Activated B cell treated with CpG ODN at 0.5 μM for 24 hours (primary cell): ENCODE measurements at regions not wholly inside any gene's neighbourhood (a gene's known extent, or its start where the extent isn't known, plus 50 kb on each side); places are given as distances from the start of the nearest gene placed in this dataset.

Source experiments
- ATAC-seq: fragments of 200-7000 bp; cut with Tn5 transposase; one replicate; pipeline ENCODE4 v1.10.0; 2021; ENCODE audit warnings: low read depth, mild to moderate bottlenecking, moderate library complexity
- CTCF ChIA-PET: fragments of 350-600 bp; sonication (Branson Sonifier 250); formaldehyde crosslinking; loops from one replicate; lab custom pipeline; 2021; ENCODE audit warnings: antibody characterized with exemption; lab: Charles Lee
- POLR2A ChIA-PET: fragments of 350-600 bp; sonication (Branson Sonifier 250); formaldehyde crosslinking; loops from one replicate; lab custom pipeline; 2021; ENCODE audit warnings: antibody characterized with exemption; lab: Charles Lee
- DNase-seq: peaks from one replicate; pipeline ENCODE4 v3.0.0; 2022
- H3K27ac Mint-ChIP-seq: one replicate; pipeline ENCODE4 v1.8.0; 2020; ENCODE audit warnings: mixed read lengths
- H3K27me3 Mint-ChIP-seq: one replicate; pipeline ENCODE4 v1.8.0; 2021; ENCODE audit warnings: mixed read lengths
- H3K36me3 Mint-ChIP-seq: one replicate; pipeline ENCODE4 v1.8.0; 2021; ENCODE audit warnings: low read depth, mixed read lengths
- H3K4me1 Mint-ChIP-seq: one replicate; pipeline ENCODE4 v1.8.0; 2021; ENCODE audit warnings: mixed read lengths
- H3K4me3 Mint-ChIP-seq: one replicate; pipeline ENCODE4 v1.8.0; 2020; ENCODE audit warnings: mild to moderate bottlenecking, mixed read lengths
- H3K9me3 Mint-ChIP-seq: one replicate; pipeline ENCODE4 v1.8.0; 2020; ENCODE audit warnings: mixed read lengths
- intact Hi-C: fragments of 100-400 bp; cut with micrococcal nuclease; formaldehyde crosslinking; loops from one replicate; pipeline ENCODE4 v1.15.1; 2024
- TF ChIP-seq, protein P1 (sequence below): fragments of 200-600 bp; IDR thresholded peaks from one replicate; pipeline ENCODE4 v1.8.0; 2022; ENCODE audit warnings: antibody characterized with exemption, mild to moderate bottlenecking

DNA sequence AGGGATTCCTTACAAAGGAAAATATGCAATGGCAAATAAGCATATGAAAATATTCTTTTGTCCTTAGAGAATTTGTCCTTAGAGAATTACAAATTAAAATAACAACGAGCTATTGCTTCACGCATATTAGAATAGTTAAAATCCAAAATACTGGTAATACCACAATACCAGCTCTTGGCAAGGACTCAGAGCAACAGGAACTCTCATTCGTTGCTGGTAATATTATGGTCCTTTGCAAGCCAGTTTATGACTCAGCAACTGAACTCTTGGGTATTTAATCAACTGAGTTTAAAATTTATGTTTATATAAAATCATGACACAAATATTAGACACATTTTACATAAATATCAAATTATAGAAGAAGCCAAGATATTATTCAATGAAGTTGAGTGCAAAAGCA lies 1730.4 kb downstream of the SI start:
- intact Hi-C loops, result no loop called here
- Mint-ChIP-seq H3K4me3 (no peak overlapping the region), H3K27me3 (no peaks in the 10 kb centered on the region), H3K27ac (no peak overlapping the region), H3K4me1 (no peaks in the 10 kb centered on the region), H3K9me3 (peaks cover 6% of the 10 kb centered on the region), H3K36me3 (no peaks in the 10 kb centered on the region)
- CTCF ChIA-PET, result no interaction called here
- ATAC-seq, result no peak
- POLR2A ChIA-PET, result no interaction called here
- no peak for DNase-seq
- TF ChIP-seq, protein P1, sequence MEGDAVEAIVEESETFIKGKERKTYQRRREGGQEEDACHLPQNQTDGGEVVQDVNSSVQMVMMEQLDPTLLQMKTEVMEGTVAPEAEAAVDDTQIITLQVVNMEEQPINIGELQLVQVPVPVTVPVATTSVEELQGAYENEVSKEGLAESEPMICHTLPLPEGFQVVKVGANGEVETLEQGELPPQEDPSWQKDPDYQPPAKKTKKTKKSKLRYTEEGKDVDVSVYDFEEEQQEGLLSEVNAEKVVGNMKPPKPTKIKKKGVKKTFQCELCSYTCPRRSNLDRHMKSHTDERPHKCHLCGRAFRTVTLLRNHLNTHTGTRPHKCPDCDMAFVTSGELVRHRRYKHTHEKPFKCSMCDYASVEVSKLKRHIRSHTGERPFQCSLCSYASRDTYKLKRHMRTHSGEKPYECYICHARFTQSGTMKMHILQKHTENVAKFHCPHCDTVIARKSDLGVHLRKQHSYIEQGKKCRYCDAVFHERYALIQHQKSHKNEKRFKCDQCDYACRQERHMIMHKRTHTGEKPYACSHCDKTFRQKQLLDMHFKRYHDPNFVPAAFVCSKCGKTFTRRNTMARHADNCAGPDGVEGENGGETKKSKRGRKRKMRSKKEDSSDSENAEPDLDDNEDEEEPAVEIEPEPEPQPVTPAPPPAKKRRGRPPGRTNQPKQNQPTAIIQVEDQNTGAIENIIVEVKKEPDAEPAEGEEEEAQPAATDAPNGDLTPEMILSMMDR, result no peak

- DNase-seq (no peak), ATAC-seq (no peak)
- TF ChIP-seq, protein P1, result no peak
- CTCF ChIA-PET, result no interaction called here
- peaks cover 10% of the 10 kb centered on the region for H3K9me3 Mint-ChIP-seq
- H3K27ac Mint-ChIP-seq, result no peak overlapping the region
- H3K4me3 Mint-ChIP-seq, result no peak overlapping the region
- POLR2A ChIA-PET, result no interaction called here
- intact Hi-C loops, result no loop called here
- no peaks in the 10 kb centered on the region for H3K27me3 Mint-ChIP-seq
- H3K36me3 Mint-ChIP-seq, result no peaks in the 10 kb centered on the region
- no peaks in the 10 kb centered on the region for H3K4me1 Mint-ChIP-seq
Observed at GRCh38 chr3:163335429-163335828, 1742.9 kb downstream of the SI start.

- CTCF ChIA-PET, result no interaction called here
Observed at GRCh38 chr3:163328680-163329079, 1749.6 kb downstream of the SI start.

GRCh38 chr3:163327086-163327485 lies 1751.2 kb downstream of the SI start:
- H3K4me3 Mint-ChIP-seq, result no peak overlapping the region
- no peak for DNase-seq
- no peaks in the 10 kb centered on the region for H3K36me3 Mint-ChIP-seq
- intact Hi-C loops, result no loop called here
- H3K9me3 Mint-ChIP-seq, result peaks cover 16% of the 10 kb centered on the region
- no peaks in the 10 kb centered on the region for H3K27me3 Mint-ChIP-seq
- no peak overlapping the region for H3K27ac Mint-ChIP-seq
- TF ChIP-seq, protein P1, result no peak
- H3K4me1 Mint-ChIP-seq, result no peaks in the 10 kb centered on the region
- ChIA-PET POLR2A (no interaction called here), CTCF (no interaction called here)
- ATAC-seq, result no peak

More at GRCh38 chr3:163328680-163329079, 1749.6 kb downstream of the SI start:
- Mint-ChIP-seq H3K27me3 (no peaks in the 10 kb centered on the region), H3K4me1 (no peaks in the 10 kb centered on the region), H3K36me3 (no peaks in the 10 kb centered on the region), H3K9me3 (peaks cover 14% of the 10 kb centered on the region), H3K4me3 (no peak overlapping the region), H3K27ac (no peak overlapping the region)
- DNase-seq (no peak), ATAC-seq (no peak)
- TF ChIP-seq, protein P1, result no peak
- POLR2A ChIA-PET, result no interaction called here
- intact Hi-C loops, result no loop called here

DNA sequence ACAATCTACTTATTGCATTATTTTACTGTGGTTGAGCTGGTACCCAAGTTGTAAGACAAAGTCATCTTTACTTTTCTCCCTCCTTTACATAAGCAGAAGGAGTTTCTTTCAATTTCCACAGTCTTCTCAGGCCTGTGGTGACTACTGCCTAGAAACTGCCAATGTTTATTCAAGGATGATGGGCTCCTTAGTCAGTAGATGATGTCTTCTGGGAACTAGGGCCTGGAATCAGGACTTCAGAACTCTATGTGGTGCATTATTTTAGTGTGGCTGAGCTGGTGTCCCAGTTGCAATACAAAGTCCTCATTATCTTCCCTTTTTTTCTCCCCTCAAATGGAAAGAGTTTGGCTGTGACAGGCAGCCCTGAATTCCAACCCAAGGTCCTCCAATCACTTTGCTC lies 1762.5 kb downstream of the SI start:
- no peaks in the 10 kb centered on the region for H3K4me1 Mint-ChIP-seq
- ChIA-PET CTCF (no interaction called here), POLR2A (no interaction called here)
- intact Hi-C loops, result no loop called here
- TF ChIP-seq, protein P1, result no peak
- no peak overlapping the region for H3K4me3 Mint-ChIP-seq
- no peak for ATAC-seq
- no peaks in the 10 kb centered on the region for H3K36me3 Mint-ChIP-seq
- no peak for DNase-seq
- H3K27ac Mint-ChIP-seq, result no peak overlapping the region
- H3K27me3 Mint-ChIP-seq, result no peaks in the 10 kb centered on the region
- H3K9me3 Mint-ChIP-seq, result peaks cover 3% of the 10 kb centered on the region
